Type B pancreatic cell (in vitro differentiated cells): ENCODE measurements at regions not wholly inside any gene's neighbourhood (a gene's known extent, or its start where the extent isn't known, plus 50 kb on each side); places are given as distances from the start of the nearest gene placed in this dataset.
"Not testable (repeated sequence)": the region's sequence is repeated elsewhere in the genome, so short reads cannot be mapped to it uniquely, and the experiment has no call there.

ENCODE experiments used
- DNase-seq: peaks from one replicate; pipeline ENCODE4 v3.0.0; 2021; ENCODE audit warnings: mixed read lengths; ENCODE audit not compliant: unreplicated experiment; ENCODE audit errors: extremely low spot score
- H3K27ac Mint-ChIP-seq: 2 replicates; pipeline ENCODE4 v1.8.0; 2021; ENCODE audit warnings: mild to moderate bottlenecking, mixed read lengths
- H3K27me3 Mint-ChIP-seq: 2 replicates; pipeline ENCODE4 v1.8.0; 2021; ENCODE audit warnings: mixed read lengths
- H3K36me3 Mint-ChIP-seq: 2 replicates; pipeline ENCODE4 v1.8.0; 2021; ENCODE audit warnings: mixed read lengths
- H3K4me1 Mint-ChIP-seq: one replicate; pipeline ENCODE4 v1.8.0; 2021; ENCODE audit warnings: mixed read lengths; ENCODE audit not compliant: unreplicated experiment
- H3K4me3 Mint-ChIP-seq: 2 replicates; pipeline ENCODE4 v1.8.0; 2021; ENCODE audit warnings: mild to moderate bottlenecking, mixed read lengths
- H3K9me3 Mint-ChIP-seq: 2 replicates; pipeline ENCODE4 v1.8.0; 2021; ENCODE audit warnings: mixed read lengths
- TF ChIP-seq, protein P1 (sequence below): fragments of 200-600 bp; sonication (generic); conservative IDR thresholded peaks from 2 replicates; pipeline ENCODE4 v1.5.0; 2021; ENCODE audit warnings: antibody characterized with exemption, mild to moderate bottlenecking

GRCh38 chr5:8561224-8561840 is 692.4 kb downstream of the MTRR start:
- H3K27ac Mint-ChIP-seq = no peak overlapping the region
- H3K9me3 Mint-ChIP-seq = peaks cover 4% of the 10 kb centered on the region
- H3K27me3 Mint-ChIP-seq = peaks cover 8% of the 10 kb centered on the region
- no peak overlapping the region for H3K4me3 Mint-ChIP-seq
- H3K4me1 Mint-ChIP-seq = peaks cover 6% of the 10 kb centered on the region
- H3K36me3 Mint-ChIP-seq = no peaks in the 10 kb centered on the region
- no peak for DNase-seq
- TF ChIP-seq, protein P1, sequence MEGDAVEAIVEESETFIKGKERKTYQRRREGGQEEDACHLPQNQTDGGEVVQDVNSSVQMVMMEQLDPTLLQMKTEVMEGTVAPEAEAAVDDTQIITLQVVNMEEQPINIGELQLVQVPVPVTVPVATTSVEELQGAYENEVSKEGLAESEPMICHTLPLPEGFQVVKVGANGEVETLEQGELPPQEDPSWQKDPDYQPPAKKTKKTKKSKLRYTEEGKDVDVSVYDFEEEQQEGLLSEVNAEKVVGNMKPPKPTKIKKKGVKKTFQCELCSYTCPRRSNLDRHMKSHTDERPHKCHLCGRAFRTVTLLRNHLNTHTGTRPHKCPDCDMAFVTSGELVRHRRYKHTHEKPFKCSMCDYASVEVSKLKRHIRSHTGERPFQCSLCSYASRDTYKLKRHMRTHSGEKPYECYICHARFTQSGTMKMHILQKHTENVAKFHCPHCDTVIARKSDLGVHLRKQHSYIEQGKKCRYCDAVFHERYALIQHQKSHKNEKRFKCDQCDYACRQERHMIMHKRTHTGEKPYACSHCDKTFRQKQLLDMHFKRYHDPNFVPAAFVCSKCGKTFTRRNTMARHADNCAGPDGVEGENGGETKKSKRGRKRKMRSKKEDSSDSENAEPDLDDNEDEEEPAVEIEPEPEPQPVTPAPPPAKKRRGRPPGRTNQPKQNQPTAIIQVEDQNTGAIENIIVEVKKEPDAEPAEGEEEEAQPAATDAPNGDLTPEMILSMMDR = no peak

DNA sequence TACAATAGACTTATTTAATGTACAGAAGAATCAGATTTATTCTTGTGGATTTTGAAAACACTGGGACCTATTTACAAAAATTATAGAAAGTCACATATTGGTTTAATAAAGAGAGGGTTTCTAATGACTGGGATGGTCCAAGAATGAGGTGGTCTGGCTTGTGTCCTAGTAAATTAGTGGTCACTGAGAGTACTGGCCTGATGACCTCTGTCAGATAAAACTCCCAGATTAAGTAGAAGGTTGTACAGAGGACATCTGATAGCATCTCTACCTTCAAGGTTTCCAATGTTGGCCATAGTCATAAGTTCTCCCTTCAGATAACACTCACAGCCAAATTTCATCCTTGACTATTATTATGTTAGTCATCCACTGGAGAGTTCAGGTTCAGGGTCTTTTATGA is 692.9 kb downstream of the MTRR start:
- Mint-ChIP-seq H3K27ac (no peak overlapping the region), H3K27me3 (peaks cover 8% of the 10 kb centered on the region), H3K36me3 (no peaks in the 10 kb centered on the region), H3K4me3 (no peak overlapping the region), H3K4me1 (peaks cover 6% of the 10 kb centered on the region), H3K9me3 (peaks cover 4% of the 10 kb centered on the region)
- TF ChIP-seq, protein P1 = no peak
- DNase-seq = no peak

GRCh38 chr5:8563540-8563939 is 694.6 kb downstream of the MTRR start:
- DNase-seq, H3K27ac Mint-ChIP-seq, H3K4me3 Mint-ChIP-seq, H3K9me3 Mint-ChIP-seq, H3K4me1 Mint-ChIP-seq, H3K36me3 Mint-ChIP-seq, H3K27me3 Mint-ChIP-seq: not testable (repeated sequence)

DNA sequence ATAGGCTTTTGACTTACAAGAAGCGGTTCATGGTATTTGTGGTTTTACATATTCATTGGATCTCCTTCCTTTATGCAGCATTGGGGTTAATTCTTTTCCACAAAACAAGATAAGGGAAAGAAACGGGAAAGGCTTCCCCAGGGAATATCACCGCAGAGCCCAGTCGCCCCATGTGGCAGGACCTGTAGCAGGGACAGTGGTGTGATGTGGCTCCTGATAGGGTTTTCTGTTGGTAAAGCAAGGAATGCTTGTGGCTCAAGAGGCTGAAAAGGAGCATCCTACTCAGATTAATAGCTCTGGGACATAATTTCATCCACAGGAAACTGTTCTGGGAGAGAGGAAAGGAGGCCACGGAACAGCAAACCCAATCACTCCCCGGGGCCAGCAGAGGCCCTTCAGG is 699.9 kb downstream of the MTRR start:
- Mint-ChIP-seq H3K27me3 (peaks cover 11% of the 10 kb centered on the region), H3K27ac (no peak overlapping the region), H3K9me3 (no peaks in the 10 kb centered on the region), H3K4me3 (no peak overlapping the region), H3K36me3 (no peaks in the 10 kb centered on the region), H3K4me1 (no peaks in the 10 kb centered on the region)
- TF ChIP-seq, protein P1 = no peak
- no peak for DNase-seq

GRCh38 chr5:8570528-8570927 is 701.6 kb downstream of the MTRR start:
- TF ChIP-seq, protein P1 = no peak

DNA sequence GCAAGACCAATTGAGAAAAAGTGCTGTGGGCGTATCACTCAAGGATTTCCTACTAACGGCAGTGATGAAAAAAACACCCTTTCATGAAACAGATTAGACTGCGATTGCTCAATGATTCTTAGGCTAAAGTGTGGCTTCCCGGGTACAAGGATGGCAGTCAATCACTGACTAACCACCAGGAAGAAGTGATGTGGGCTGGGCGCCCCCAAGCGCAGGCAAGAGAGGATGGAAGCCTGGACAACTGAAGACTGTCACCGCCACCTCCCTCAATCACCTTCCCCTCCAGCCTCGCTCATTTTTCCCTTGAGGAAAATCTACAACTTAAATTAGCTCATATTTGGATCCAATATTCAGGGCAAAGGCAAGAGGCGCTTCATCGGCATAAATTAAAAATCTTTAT is 707.2 kb downstream of the MTRR start:
- H3K27me3 Mint-ChIP-seq = peaks cover 15% of the 10 kb centered on the region
- no peaks in the 10 kb centered on the region for H3K36me3 Mint-ChIP-seq
- no peak overlapping the region for H3K4me3 Mint-ChIP-seq
- TF ChIP-seq, protein P1 = no peak
- no peaks in the 10 kb centered on the region for H3K4me1 Mint-ChIP-seq
- H3K27ac Mint-ChIP-seq = no peak overlapping the region
- no peaks in the 10 kb centered on the region for H3K9me3 Mint-ChIP-seq
- DNase-seq = no peak

More at GRCh38 chr5:8570528-8570927, 701.6 kb downstream of the MTRR start:
- Mint-ChIP-seq H3K9me3 (no peaks in the 10 kb centered on the region), H3K36me3 (no peaks in the 10 kb centered on the region), H3K4me3 (no peak overlapping the region), H3K27ac (no peak overlapping the region), H3K4me1 (no peaks in the 10 kb centered on the region), H3K27me3 (peaks cover 14% of the 10 kb centered on the region)
- no peak for DNase-seq
